ENCODE measurements at regions not wholly inside any gene's neighbourhood (a gene's known extent, or its start where the extent isn't known, plus 50 kb on each side); places are given as distances from the start of the nearest gene placed in this dataset.

DNA sequence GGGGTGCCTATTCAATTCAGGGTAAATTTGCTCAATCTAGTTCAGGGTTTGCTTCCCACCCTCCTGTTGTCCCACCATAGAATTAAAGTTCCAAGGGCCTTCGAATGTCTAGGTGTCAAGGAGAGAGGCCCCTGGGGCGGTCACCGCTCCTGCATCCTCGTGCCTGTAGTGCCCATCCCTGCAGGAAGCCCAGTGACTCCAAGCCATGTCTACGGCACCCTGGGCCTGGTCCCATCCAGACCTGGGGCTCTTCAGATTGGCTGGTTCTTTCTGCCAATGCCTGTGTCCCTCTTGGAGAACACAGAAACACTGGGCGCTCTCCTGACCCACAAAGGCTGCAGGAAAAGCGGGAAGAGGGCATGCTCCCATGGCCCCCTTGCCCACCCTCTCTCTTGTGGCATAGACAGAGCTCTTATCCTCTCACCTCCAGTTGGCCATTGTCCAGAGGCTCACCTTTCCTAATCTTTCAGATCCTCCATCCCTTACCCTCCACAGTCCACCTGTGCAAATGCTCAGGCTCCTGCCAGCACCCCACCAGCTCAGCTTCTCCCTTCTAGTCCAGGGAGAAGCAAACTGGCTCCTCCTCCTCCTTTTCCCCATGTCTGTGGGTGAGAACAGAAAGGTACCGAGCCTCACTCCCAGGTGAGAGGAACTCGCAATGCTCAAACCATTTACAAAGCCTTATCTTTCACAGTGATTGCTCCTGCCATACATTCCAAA lies 253.0 kb upstream of the IRX2 start:
- DNase-seq: no peak

DNA sequence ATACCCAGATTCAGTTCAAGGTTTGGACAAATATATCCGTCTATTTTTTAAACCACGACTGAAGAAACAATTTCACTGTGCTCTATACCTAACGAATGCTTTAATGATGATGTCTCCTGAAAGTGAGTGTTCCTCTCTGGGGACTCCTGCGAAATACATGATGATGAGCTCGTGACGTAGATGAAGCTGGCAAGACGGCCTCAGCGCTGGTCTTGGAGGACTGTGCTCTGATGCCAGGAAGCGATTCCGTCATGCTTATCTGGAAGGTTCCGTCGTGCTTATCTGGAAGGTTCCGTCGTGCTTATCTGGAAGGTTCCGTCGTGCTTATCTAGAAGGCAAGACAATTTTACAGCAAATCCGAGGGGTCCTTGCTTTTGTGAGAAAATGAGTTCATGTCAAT lies 250.8 kb upstream of the IRX2 start:
- DNase-seq: no peak

DNA sequence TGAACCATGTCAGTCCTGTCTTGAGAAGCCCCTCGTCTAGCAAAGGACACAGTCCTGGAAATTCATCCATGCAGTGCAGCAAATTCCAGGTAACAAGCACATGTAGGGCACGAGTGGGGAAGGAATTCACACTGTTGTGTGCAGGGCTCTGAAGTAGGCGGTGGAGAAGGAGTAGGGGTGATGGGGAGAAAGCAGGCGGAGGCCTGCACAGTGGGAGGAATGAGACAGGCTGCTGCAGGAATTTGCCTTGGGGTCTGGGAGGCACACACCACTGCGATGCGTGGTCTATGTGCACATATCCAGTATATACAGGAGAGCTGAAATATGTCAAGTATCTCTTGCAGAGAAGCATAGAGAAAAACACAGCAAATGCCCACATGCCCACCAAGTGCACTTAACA lies 249.2 kb upstream of the IRX2 start:
- DNase-seq: no peak

DNA sequence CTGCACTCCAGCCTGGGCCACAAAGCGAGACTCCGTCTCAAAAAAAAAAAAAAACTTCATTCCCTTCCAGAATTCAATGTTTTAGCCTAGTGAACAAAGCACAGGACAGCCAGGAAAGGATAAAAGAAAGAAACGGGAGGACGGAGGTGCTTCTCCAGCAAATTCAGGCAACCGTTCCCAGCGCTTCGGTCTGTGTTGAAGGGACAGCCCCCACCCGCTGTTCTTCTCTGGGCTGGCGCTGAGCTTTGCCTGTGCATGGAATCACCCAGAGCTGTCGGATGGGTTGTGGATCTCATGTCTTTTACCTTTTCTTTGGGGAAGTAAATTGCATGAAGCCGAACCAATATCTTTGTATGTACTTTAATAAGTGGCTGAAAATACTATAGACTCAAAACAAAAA lies 248.4 kb upstream of the IRX2 start:
- DNase-seq: no peak

- no peak for DNase-seq
These were observed 246.6 kb upstream of the IRX2 start for GRCh38 chr5:2998106-2998505.

GRCh38 chr5:2997179-2997578 lies 245.7 kb upstream of the IRX2 start:
- no peak for DNase-seq

- no peak for DNase-seq
These were observed 245.2 kb upstream of the IRX2 start for GRCh38 chr5:2996687-2997086.

DNA sequence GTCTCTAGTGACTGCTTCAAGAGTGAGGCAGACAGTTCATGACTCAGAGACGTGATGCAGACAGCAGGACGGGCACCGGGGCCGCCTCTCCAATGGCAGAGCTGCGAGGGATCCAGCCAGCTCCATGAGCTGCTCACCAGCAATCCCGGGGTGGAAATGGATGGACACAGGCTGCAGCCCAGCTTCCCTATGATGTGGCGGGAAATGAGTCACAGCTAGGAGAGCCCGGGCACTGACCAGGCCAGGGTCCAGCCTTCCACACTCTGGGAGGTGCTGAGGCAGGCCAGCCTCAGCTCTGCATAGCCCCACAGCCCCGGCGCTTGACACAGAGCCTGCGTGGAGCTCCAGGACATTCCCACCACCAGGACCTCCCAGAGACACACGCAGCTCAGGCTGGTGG lies 244.8 kb upstream of the IRX2 start:
- DNase-seq: no peak

DNA sequence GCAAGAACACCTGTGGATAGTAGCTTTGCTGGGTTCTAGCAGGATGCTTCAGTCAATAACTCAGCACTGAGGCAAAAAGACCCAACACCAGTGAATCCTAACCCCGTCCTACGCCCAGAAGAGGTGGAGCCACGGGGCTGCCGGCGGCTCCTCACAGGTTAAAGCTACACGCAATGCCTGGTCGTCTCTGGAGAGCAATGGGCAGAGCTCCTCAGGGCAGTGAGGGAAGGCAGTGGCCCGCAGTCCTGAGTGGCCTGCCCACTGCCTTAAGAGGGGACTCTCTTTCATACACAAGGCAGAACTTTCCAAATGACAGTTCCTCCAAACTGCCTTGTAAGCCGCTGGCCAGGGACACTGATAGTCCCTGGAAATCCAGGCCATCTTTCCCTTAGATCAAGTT lies 244.2 kb upstream of the IRX2 start:
- no peak for DNase-seq

GRCh38 chr5:2995035-2995434 lies 243.6 kb upstream of the IRX2 start:
- DNase-seq: no peak

DNA sequence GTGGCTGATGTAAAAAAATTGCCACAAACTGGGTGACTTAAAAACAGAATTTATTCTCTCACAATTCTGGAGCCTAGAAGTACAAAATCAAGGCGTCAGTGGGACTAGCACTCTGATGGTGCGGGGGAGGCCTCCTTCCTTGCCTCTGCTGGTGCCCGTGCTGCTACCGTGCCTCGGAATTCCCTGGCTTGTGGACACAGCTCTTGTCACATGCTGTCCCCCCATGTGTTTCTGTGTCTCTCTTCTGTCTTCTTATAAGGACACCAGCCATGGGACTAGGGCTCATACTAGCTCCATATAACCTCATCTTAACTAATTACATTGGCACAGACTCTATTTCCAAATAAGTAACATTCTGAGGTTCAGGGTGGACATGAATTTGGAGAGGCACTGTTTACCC lies 242.3 kb upstream of the IRX2 start:
- no peak for DNase-seq

- DNase-seq: no peak
These were observed 241.8 kb upstream of the IRX2 start for GRCh38 chr5:2993301-2993700.

- no peak for DNase-seq
These were observed 241.3 kb upstream of the IRX2 start for GRCh38 chr5:2992806-2993205.

GRCh38 chr5:2991884-2992283 lies 240.4 kb upstream of the IRX2 start:
- no peak for DNase-seq

DNA sequence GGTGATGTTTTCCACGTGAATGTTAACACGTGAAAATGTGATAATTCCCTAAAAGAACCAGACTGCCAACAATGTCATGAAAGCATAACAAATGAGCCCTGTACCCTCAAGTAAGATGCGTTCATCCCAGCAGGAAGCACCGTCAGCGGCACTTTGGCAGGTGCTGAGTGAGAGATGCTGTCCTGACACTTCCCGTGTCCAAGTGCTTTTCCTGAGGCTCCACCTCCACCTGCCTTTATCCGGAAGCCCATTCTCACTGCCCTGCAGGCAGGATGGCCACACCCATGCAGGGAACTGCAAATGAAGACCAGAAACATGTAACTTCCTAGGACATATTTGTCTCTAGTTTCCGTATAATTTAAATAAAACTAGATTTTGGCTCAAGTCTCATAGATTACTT lies 238.0 kb upstream of the IRX2 start:
- no peak for DNase-seq

GRCh38 chr5:2986301-2986700 lies 234.8 kb upstream of the IRX2 start:
- DNase-seq: no peak

- no peak for DNase-seq
These were observed 234.2 kb upstream of the IRX2 start for GRCh38 chr5:2985718-2986117.

- no peak for DNase-seq
These were observed 232.3 kb upstream of the IRX2 start for GRCh38 chr5:2983583-2984300.

GRCh38 chr5:2981652-2982051 lies 230.2 kb upstream of the IRX2 start:
- DNase-seq: no peak

DNA sequence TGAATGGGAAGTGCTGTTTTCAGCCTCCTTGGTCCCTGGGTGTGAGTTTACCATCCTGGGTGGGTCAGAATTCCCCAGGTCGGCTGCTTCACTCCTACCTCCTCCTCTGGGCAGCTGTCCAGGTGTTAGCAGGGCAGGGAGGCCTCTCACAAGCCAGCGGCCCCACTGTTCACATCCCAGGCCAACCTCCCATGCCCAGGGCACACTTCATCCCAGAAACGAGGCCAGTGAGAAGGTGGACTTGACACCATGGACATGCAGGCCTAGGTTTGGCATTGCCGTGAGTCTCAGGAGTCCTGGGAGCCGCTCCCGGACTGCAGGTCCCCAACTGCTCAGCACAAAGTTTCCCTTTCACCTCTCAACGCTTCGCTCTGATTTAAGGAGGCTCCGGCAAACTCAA lies 229.6 kb upstream of the IRX2 start:
- no peak for DNase-seq

- DNase-seq: no peak
These were observed 208.8 kb upstream of the IRX2 start for GRCh38 chr5:2960294-2960693.

DNA sequence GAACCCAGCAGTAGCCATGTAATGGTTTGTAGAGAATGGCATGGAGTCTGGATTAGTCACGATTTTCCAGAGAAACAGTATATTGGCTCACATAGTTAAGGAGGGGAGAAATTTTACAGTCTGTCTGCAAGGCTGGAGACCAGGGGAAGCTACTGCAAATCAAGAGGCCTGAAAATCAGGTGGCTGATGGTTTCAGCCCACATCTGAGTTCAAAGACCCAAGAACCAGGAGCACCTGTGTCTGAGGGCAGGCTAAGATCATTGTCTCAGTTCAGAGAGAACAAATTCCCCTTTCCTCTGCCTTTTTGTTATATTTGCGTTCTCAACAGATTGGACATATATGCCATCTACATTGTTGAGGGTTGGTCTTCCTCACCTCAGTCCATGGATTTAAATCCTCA lies 207.5 kb upstream of the IRX2 start:
- DNase-seq: no peak

GRCh38 chr5:2948875-2949274 lies 197.4 kb upstream of the IRX2 start:
- no peak for DNase-seq

GRCh38 chr5:2946315-2946714 lies 194.8 kb upstream of the IRX2 start:
- DNase-seq: no peak

DNA sequence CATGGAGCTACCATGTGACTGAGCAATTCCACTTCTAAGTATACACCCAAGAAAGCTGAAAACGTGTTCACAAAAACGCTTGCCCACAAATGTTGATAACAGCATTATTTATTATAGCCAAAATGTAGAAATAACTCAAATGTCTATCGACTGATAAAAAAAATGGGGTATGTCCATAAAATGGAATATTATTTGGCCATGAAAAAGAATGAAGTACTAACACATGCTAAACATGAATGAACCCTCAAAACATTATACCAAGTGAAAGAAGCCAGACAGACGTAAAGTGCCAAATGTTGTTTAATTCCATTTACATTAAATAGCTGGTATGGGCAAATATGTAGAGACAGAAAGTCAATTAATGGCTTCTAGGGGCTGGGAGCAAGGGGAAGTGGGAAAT lies 184.9 kb upstream of the IRX2 start:
- no peak for DNase-seq

Data from T-helper 2 cell (primary cell).